Body of pancreas (tissue), 4 donors: ENCODE measurements at regions not wholly inside any gene's neighbourhood (a gene's known extent, or its start where the extent isn't known, plus 50 kb on each side); places are given as distances from the start of the nearest gene placed in this dataset.

Experiments
- POLR2A ChIP-seq, 3 donors: fragments of 450-650 bp; IDR thresholded peaks; one replicate each; pipeline ENCODE4 v1.6.1; 2016; ENCODE audit warnings: antibody characterized with exemption in 3 of 3, mild to moderate bottlenecking in 2 of 3
- TF ChIP-seq, protein P1 (sequence below), 7 experiments: fragments of 450-650 bp in 4 of 7; fragments of 200-600 bp in 3 of 7; sonication (generic) in 3 of 7; IDR thresholded peaks; one replicate each; pipeline ENCODE4 v1.5.1; 2016 to 2019; ENCODE audit warnings: antibody characterized with exemption in 7 of 7

DNA sequence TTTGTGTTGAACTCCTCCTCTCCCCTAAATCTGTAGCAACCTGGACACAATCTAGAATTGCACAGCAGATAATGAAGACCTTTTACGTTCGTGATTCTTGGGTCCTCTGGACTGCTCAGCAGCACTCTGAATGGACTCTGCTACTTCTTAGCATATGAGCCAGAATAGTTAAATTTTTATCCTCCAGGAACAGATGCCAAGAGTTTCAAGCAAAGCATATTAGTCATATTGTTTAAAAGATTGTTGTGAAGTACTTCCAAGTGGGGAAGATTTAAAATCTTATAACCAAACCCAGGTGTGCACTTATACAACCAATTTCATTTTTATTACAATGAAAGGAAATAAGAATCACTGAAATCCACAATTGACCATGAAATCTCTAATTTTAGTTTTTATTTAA is 118.9 kb upstream of the EXOC2 start:
- TF ChIP-seq, protein P1, sequence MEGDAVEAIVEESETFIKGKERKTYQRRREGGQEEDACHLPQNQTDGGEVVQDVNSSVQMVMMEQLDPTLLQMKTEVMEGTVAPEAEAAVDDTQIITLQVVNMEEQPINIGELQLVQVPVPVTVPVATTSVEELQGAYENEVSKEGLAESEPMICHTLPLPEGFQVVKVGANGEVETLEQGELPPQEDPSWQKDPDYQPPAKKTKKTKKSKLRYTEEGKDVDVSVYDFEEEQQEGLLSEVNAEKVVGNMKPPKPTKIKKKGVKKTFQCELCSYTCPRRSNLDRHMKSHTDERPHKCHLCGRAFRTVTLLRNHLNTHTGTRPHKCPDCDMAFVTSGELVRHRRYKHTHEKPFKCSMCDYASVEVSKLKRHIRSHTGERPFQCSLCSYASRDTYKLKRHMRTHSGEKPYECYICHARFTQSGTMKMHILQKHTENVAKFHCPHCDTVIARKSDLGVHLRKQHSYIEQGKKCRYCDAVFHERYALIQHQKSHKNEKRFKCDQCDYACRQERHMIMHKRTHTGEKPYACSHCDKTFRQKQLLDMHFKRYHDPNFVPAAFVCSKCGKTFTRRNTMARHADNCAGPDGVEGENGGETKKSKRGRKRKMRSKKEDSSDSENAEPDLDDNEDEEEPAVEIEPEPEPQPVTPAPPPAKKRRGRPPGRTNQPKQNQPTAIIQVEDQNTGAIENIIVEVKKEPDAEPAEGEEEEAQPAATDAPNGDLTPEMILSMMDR (IDR thresholded peaks at IDR 0.05), result no peak
- TF ChIP-seq POLR2A (IDR thresholded peaks at IDR 0.05), result no peak
